ENCODE measurements at regions not wholly inside any gene's neighbourhood (a gene's known extent, or its start where the extent isn't known, plus 50 kb on each side); places are given as distances from the start of the nearest gene placed in this dataset.

DNA sequence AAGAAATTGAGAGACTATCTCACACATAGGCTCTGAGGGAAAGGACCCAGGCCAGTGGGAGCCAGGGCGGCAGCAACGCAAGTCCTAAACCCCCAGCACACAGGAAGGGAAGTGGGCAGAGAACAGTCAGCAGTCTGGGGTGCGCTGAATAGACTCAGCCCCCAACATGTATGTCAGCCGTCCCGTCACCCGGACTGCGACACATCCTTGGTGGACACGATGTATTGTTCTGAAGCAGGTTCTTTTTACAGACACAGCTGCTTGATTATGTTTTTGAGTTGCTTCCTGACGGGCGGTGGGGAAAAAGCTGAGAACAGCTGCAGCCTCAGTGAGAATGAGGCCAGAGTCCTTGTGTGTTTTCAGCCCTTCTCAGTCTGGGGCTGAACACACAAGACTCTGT, 64.1 kb upstream of the CXCL14 start:
- no peak for DNase-seq
- Mint-ChIP-seq H3K27me3 (ENCODE audit: low read depth) (peaks cover 14% of the 10 kb centered on the region), H3K4me3 (no peak overlapping the region), H3K9me3 (no peaks in the 10 kb centered on the region), H3K36me3 (ENCODE audit: insufficient read depth in 2 of 2) (no peaks in the 10 kb centered on the region), H3K27ac (no peak overlapping the region), H3K4me1 (ENCODE audit: low read depth) (no peaks in the 10 kb centered on the region)
- ATAC-seq (replicated peaks in 1 of 2) = no peak

DNA sequence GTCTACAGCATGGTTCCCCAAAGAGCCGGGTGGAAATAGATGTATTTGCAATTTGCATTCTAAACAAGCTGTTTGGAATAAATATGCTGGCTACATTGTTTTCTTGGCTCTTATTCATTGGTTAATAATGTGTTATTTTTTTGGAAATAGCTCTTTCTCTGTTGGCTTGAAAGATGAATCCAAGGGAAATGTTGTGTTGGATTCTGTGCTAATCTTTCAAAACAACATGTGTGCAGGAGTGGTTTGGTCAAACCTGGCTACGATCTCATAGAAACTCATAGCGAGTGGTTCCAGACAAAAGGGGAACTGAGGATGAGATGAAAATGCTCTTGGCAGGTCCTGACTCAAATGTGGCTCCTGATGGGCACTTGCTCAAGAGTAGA, 63.7 kb upstream of the CXCL14 start:
- no peak overlapping the region for H3K27ac Mint-ChIP-seq
- no peak for ATAC-seq (replicated peaks in 1 of 2)

DNA sequence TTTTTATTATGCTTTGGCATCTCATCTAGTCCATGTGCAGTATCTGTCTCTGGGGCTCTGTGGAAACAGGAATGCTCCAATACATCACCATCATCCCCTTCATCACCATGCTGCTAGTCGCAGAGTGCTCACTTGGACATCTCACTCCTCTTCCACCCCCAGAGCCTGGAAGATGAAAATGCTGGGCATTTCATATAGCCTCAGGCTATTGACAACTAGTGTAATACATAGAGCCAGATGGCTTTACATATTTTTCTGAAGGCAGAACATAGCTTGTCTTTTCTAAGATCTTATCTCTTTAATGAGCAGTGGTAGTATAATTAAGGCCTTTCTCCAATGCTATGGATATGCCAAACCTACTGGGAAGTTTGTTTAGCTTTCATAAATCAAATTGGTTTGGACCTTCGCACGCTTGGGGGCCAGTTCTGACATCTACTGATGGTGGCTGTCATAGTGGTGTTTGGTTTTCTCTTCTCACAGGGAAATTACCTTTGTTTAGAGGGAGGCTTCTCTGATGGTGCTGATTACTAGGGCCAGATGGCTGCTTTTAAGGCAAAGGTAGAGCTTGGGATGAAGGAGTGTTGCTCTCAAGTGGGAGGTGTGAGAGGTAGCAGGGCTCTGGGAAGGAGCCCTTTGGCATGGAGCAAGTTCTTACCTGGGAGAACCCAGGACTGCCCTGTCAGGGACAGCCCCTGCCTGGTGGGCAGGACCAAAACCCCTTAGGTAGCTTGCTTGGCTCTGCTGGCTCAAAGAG, 63.1 kb upstream of the CXCL14 start:
- DNase-seq = no peak
- H3K27ac Mint-ChIP-seq = no peak overlapping the region
- H3K4me3 Mint-ChIP-seq = no peak overlapping the region
- H3K9me3 Mint-ChIP-seq = no peaks in the 10 kb centered on the region
- H3K27me3 Mint-ChIP-seq (ENCODE audit: low read depth) = peaks cover 14% of the 10 kb centered on the region
- no peak for ATAC-seq (replicated peaks in 1 of 2)
- no peaks in the 10 kb centered on the region for H3K36me3 Mint-ChIP-seq (ENCODE audit: insufficient read depth in 2 of 2)
- H3K4me1 Mint-ChIP-seq (ENCODE audit: low read depth) = no peaks in the 10 kb centered on the region

More for the DNA sequence above, 63.7 kb upstream of the CXCL14 start:
- DNase-seq = no peak
- no peak overlapping the region for H3K4me3 Mint-ChIP-seq
- peaks cover 14% of the 10 kb centered on the region for H3K27me3 Mint-ChIP-seq (ENCODE audit: low read depth)
- H3K4me1 Mint-ChIP-seq (ENCODE audit: low read depth) = no peaks in the 10 kb centered on the region
- no peaks in the 10 kb centered on the region for H3K9me3 Mint-ChIP-seq
- no peaks in the 10 kb centered on the region for H3K36me3 Mint-ChIP-seq (ENCODE audit: insufficient read depth in 2 of 2)

DNA sequence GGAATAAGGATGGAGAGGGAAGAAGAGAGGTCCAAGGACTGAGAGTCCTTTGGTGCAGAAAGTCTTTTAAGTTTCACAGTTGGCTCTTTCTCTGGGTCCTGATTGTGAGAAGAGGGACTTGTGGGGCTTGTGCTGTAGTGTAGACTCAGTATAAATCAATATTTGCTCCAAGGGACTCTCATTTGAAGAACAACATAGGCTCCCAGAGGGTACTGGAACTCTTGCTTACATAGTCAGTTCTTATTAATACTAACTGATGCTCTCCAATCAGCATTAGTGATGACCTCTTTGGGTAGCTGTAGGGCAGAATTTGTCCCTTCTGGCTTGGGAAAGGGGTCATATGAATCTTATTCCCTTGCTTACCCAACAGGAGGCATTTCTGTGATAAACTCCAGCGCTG, 62.5 kb upstream of the CXCL14 start:
- Mint-ChIP-seq H3K36me3 (ENCODE audit: insufficient read depth in 2 of 2) (no peaks in the 10 kb centered on the region), H3K4me1 (ENCODE audit: low read depth) (no peaks in the 10 kb centered on the region), H3K27me3 (ENCODE audit: low read depth) (peaks cover 14% of the 10 kb centered on the region), H3K27ac (no peak overlapping the region), H3K9me3 (no peaks in the 10 kb centered on the region), H3K4me3 (no peak overlapping the region)
- ATAC-seq (replicated peaks in 1 of 2) = no peak
- no peak for DNase-seq

DNA sequence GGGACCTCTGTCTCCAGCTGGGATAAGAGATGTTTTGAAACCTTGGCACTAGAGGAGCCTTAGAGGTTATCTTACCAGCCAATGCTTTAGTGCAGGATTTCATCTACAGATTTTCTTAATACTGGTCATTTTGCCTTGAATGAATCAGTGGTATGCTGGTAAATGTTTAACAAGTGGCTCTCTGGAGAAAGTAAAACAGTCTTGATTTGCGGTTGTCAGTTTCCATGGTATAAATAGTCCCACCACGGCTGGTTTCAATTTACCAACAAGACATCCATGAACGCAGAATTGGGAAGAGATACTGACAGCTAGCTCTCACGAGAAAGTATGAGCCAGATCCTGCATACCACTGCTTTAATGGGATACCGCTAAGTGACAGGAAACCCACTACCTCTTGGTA, 56.7 kb upstream of the CXCL14 start:
- no peaks in the 10 kb centered on the region for H3K4me1 Mint-ChIP-seq (ENCODE audit: low read depth)
- no peaks in the 10 kb centered on the region for H3K9me3 Mint-ChIP-seq
- peaks cover 27% of the 10 kb centered on the region for H3K27me3 Mint-ChIP-seq (ENCODE audit: low read depth)
- H3K4me3 Mint-ChIP-seq = no peak overlapping the region
- DNase-seq = no peak
- H3K27ac Mint-ChIP-seq = no peak overlapping the region
- ATAC-seq (replicated peaks in 1 of 2) = no peak
- no peaks in the 10 kb centered on the region for H3K36me3 Mint-ChIP-seq (ENCODE audit: insufficient read depth in 2 of 2)

DNA sequence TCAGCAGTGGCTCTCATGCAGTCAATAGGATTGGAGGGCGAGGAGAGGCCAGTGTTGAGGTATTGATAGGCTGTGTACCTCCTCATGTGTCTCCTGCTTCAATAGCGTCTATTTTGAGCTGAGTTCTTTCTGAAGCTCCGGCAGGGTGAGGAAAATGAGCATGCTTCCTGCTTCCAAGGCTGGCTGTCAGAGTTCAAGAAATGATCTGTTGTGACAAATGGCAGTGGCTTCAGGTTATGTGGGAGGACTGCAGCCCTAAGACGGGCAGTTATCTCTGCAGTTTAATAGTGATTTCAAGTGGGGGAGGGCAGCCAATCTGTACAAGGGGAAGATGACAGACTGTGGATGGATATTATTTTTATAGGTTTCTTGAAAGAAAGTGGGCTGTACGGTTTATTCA, 54.0 kb upstream of the CXCL14 start:
- Mint-ChIP-seq H3K9me3 (no peaks in the 10 kb centered on the region), H3K4me3 (no peak overlapping the region), H3K4me1 (ENCODE audit: low read depth) (no peaks in the 10 kb centered on the region), H3K36me3 (ENCODE audit: insufficient read depth in 2 of 2) (no peaks in the 10 kb centered on the region), H3K27ac (no peak overlapping the region), H3K27me3 (ENCODE audit: low read depth) (peaks cover 13% of the 10 kb centered on the region)
- DNase-seq (no peak), ATAC-seq (replicated peaks in 1 of 2) (no peak)

DNA sequence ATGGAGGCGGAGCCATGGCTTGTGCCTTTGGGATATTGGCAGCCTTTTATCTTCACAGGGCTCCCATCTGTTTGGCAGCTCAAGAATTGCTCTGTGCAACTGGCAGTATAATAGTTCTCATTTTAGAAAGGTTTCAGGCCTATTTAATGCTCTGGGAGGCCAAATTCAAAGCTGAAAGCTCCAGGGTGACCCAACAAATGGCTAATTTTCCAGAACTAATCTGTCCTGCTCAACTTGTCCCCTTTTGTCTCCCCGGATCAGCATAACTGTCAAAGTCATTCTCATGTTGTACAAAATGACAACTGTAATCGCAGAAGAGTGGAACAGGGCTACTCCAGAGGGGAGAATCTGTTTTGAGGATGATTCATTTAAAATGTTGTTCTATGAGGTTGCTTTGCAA, 52.6 kb upstream of the CXCL14 start:
- no peak overlapping the region for H3K4me3 Mint-ChIP-seq
- H3K9me3 Mint-ChIP-seq = no peaks in the 10 kb centered on the region
- ATAC-seq (replicated peaks in 1 of 2) = no peak
- no peaks in the 10 kb centered on the region for H3K36me3 Mint-ChIP-seq (ENCODE audit: insufficient read depth in 2 of 2)
- H3K27me3 Mint-ChIP-seq (ENCODE audit: low read depth) = peaks cover 13% of the 10 kb centered on the region
- no peak overlapping the region for H3K27ac Mint-ChIP-seq
- DNase-seq = no peak
- H3K4me1 Mint-ChIP-seq (ENCODE audit: low read depth) = no peaks in the 10 kb centered on the region

DNA sequence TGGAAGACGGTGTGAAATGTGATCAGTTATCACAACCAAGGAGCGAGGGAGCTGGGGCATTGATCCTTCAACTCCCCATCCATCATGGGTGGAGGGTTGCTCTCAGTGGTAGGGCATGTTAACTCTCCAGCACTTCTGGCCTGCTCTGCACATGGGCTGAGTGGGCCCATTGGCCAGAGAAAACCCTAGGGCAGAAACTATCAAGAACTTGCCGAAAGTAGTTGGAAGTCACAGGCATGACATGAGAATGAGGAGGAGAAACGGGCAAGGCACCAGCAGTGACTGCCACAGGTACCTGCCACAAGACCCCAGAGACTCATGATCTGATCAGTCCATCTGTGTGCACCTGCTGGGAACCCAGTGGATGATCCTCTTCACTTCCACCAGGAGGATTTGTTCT, 50.9 kb upstream of the CXCL14 start:
- no peaks in the 10 kb centered on the region for H3K36me3 Mint-ChIP-seq (ENCODE audit: insufficient read depth in 2 of 2)
- H3K27me3 Mint-ChIP-seq (ENCODE audit: low read depth) = peaks cover 16% of the 10 kb centered on the region
- no peak for DNase-seq
- ATAC-seq (replicated peaks in 1 of 2) = no peak
- no peaks in the 10 kb centered on the region for H3K9me3 Mint-ChIP-seq
- H3K4me3 Mint-ChIP-seq = no peak overlapping the region
- H3K4me1 Mint-ChIP-seq (ENCODE audit: low read depth) = no peaks in the 10 kb centered on the region
- no peak overlapping the region for H3K27ac Mint-ChIP-seq

DNA sequence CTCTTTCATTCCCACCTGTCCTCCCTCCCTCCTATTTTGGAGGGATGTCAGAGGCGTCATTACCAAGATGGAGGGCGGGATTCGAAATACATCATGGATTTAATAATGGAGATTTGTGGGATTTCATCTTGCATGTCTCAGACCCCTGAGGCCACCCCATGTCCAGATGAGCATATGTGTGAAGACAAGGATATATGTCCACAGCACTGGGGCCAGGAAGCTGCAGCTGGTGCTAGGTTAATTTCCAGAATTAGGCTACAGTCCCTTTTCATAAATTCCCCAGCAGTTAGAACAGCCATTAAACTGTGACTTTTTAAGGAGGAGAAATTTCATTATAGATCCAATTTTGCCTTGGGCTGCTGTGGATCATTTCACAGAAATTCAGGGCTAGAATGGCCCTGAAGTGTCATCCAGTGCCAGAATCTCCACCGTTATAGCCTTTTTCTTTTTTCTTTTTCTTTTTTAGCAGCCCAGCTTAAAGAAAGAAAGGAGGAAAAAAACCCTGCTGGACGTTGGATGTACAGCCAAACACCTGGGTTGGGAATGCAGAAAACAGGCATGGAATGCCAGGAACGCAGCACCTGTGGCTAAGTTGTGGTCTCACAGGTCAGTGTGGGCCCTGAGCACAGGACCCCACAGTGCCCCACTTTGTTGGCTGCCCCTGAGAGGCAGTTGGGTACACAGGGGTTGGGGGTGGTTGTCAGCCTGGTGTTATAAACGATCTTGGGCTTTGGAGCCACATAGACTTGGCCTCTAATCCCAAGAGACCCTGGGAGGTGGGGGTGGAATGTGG, 50.2 kb upstream of the CXCL14 start:
- DNase-seq (no peak), ATAC-seq (replicated peaks in 1 of 2) (no peak)
- Mint-ChIP-seq H3K4me3 (no peak overlapping the region), H3K36me3 (ENCODE audit: insufficient read depth in 2 of 2) (no peaks in the 10 kb centered on the region), H3K4me1 (ENCODE audit: low read depth) (no peaks in the 10 kb centered on the region), H3K9me3 (no peaks in the 10 kb centered on the region), H3K27ac (no peak overlapping the region), H3K27me3 (ENCODE audit: low read depth) (peaks cover 14% of the 10 kb centered on the region)

Data from activated T-cell treated with anti-CD3 and anti-CD28 coated beads, Interleukin-2, amount 50 U/mL, for 72 hours (primary cell).